Heart left ventricle (tissue), 16 donors: ENCODE measurements at regions not wholly inside any gene's neighbourhood (a gene's known extent, or its start where the extent isn't known, plus 50 kb on each side); places are given as distances from the start of the nearest gene placed in this dataset.

ENCODE experiments used
- ATAC-seq, 4 donors: fragments of 200-7000 bp; cut with Tn5 transposase; one replicate each; pipeline ENCODE4 v1.9.1; 2020 to 2022; ENCODE audit warnings: moderate library complexity in 4 of 4, mild to moderate bottlenecking in 3 of 4, moderate number of reproducible peaks in 1 of 4
- DNase-seq, 5 donors: peaks; one replicate each; pipeline ENCODE4 v3.0.0-alpha.2; 2020
- H3K27ac ChIP-seq, 12 donors: fragments of 200-600 bp; sonication (generic) in 4 of 12; one replicate each; pipeline versions ENCODE4 v1.5.0 to v1.8.0; 2016 to 2022; ENCODE audit warnings: mild to moderate bottlenecking in 2 of 12
- H3K27me3 ChIP-seq, 9 donors: fragments of 200-600 bp; sonication (generic) in 2 of 9; one replicate each; pipeline versions ENCODE4 v1.5.1 to v1.8.0; 2016 to 2022; ENCODE audit warnings: mild to moderate bottlenecking in 3 of 9
- H3K36me3 ChIP-seq, 9 donors: fragments of 200-600 bp; sonication (generic) in 2 of 9; one replicate each; pipeline versions ENCODE4 v1.5.0 to v1.8.0; 2018 to 2022; ENCODE audit warnings: mild to moderate bottlenecking in 2 of 9
- H3K4me1 ChIP-seq, 12 donors: fragments of 200-600 bp; sonication (generic) in 4 of 12; one replicate each; pipeline versions ENCODE4 v1.5.0 to v1.8.0; 2016 to 2022; ENCODE audit warnings: mild to moderate bottlenecking in 3 of 12
- H3K4me3 ChIP-seq, 12 donors: fragments of 200-600 bp; sonication (generic) in 4 of 12; one replicate each; pipeline versions ENCODE4 v1.5.0 to v1.8.0; 2017 to 2022; ENCODE audit warnings: mild to moderate bottlenecking in 9 of 12, moderate library complexity in 4 of 12
- H3K9me3 ChIP-seq, 12 donors: fragments of 200-600 bp; sonication (generic) in 4 of 12; one replicate each; pipeline versions ENCODE4 v1.5.0 to v1.8.0; 2016 to 2022; ENCODE audit warnings: mild to moderate bottlenecking in 1 of 12
- CTCF ChIP-seq, 12 donors: fragments of 200-600 bp; sonication (generic) in 4 of 12; IDR thresholded peaks; one replicate each; pipeline versions ENCODE4 v1.5.0 to v1.8.0; 2018 to 2022; ENCODE audit warnings: antibody characterized with exemption in 12 of 12, mild to moderate bottlenecking in 5 of 12
- POLR2A ChIP-seq, 2 donors: fragments of 450-650 bp; IDR thresholded peaks; one replicate each; pipeline ENCODE4 v1.6.1; 2017; ENCODE audit warnings: antibody characterized with exemption in 2 of 2, mild to moderate bottlenecking in 2 of 2, moderate library complexity in 2 of 2
- WGBS, 4 donors: extraction: QIAGEN DNeasy Blood & Tissue Kit in 2 of 4; methylation state at CpG; one replicate each; pipeline versions ENCODE4 v1.1.5 to v1.1.7; 2013 to 2018; 5-methylcytosine and 5-hydroxymethylcytosine counted together
- intact Hi-C, 10 donors: fragments of 100-400 bp; cut with DNase I; formaldehyde crosslinking; loops; one replicate each; pipeline versions ENCODE4 v1.11.1 to v1.14.2; 2022
- donor health status: ischemic (EF 13 %, LVEDD 7.1; RV severe dilation, severe dysfunction).
- donor health status: healthy with polysubstance abuse.
- donor health status: DM: no; HTN: yes; CAD: no.
- donor health status: DM: no; HTN: no; CAD: no.
- donor health status: ischemic (EF 25% LVEDD 6.9; RV normal size, moderate dysfunction).
- donor health status: ischemic (EF 25% LVEDD 5.7; RV mildly dilated, moderate dysfunction).
- donor health status: healthy.
- donor health status: DM: yes; HTN: yes; CAD: no.
- donor health status: ischemic (EF 35%, LVEDD 5.7; RV mildly dilated, moderate dysfunction).
- donor health status: nonischemic (EF 11% LVEDD 7.7; RV severe dilation, severe dysfunction).
- donor health status: DM: yes; HTN: yes; CAD: no.
- donor health status: PGD.
- donor health status: ischemic (EF 29% LVEDD 5.4; RV normal size, mild dysfunction).
- donor health status: nonischemic (EF 23%, LVEDD 6.1; RV moderate dilation, normal function).

- intact Hi-C loops = no loop called here
- H3K27me3 ChIP-seq = no peaks in the 10 kb centered on the region
- WGBS, 4 donors = 90 to 94% (median 92%) methylated on average over 2 of the region's 2 CpGs
- H3K36me3 ChIP-seq = no peaks in the 10 kb centered on the region
- ATAC-seq (no peak), DNase-seq (no peak)
- no peak overlapping the region for H3K27ac ChIP-seq
- peaks cover 0 to 20% (median 0%) of the 10 kb centered on the region in 12 donors for H3K4me1 ChIP-seq
- H3K9me3 ChIP-seq = no peaks in the 10 kb centered on the region
- TF ChIP-seq CTCF (IDR thresholded peaks at IDR 0.05) = no peak
- no peak for TF ChIP-seq POLR2A (IDR thresholded peaks at IDR 0.05)
- no peak overlapping the region for H3K4me3 ChIP-seq
Measured at GRCh38 chr3:102031834-102032233, 182.5 kb downstream of the NFKBIZ start.

- no peaks in the 10 kb centered on the region for H3K36me3 ChIP-seq
- no peaks in the 10 kb centered on the region for H3K27me3 ChIP-seq
- no peak for TF ChIP-seq POLR2A (IDR thresholded peaks at IDR 0.05)
- no peak for TF ChIP-seq CTCF (IDR thresholded peaks at IDR 0.05)
- ATAC-seq (no peak), DNase-seq (no peak)
- intact Hi-C loops = no loop called here
- no peaks in the 10 kb centered on the region for H3K9me3 ChIP-seq
- 75 to 83% (median 79%) methylated on average over 2 of the region's 2 CpGs for WGBS, 4 donors
- no peak overlapping the region for H3K4me3 ChIP-seq
- no peak overlapping the region for H3K27ac ChIP-seq
- peaks cover 0 to 15% (median 0%) of the 10 kb centered on the region in 12 donors for H3K4me1 ChIP-seq
Measured at GRCh38 chr3:102032491-102033383, 183.4 kb downstream of the NFKBIZ start.

GRCh38 chr3:102034639-102035451 is 185.5 kb downstream of the NFKBIZ start:
- TF ChIP-seq POLR2A (IDR thresholded peaks at IDR 0.05) = no peak
- TF ChIP-seq CTCF (IDR thresholded peaks at IDR 0.05) = no peak
- H3K4me1 ChIP-seq = peaks cover 0 to 23% (median 0%) of the 10 kb centered on the region in 12 donors
- intact Hi-C loops = no loop called here
- ATAC-seq (no peak), DNase-seq (no peak)
- H3K36me3 ChIP-seq = no peaks in the 10 kb centered on the region
- H3K9me3 ChIP-seq = peaks cover 0 to 7% (median 0%) of the 10 kb centered on the region in 12 donors
- H3K27me3 ChIP-seq = no peaks in the 10 kb centered on the region
- WGBS, 4 donors = 80 to 91% (median 85%) methylated on average over 3 of the region's 3 CpGs
- H3K27ac ChIP-seq = no peak overlapping the region
- H3K4me3 ChIP-seq = no peak overlapping the region

- intact Hi-C loops = no loop called here
- peaks cover 0 to 8% (median 0%) of the 10 kb centered on the region in 12 donors for H3K9me3 ChIP-seq
- H3K4me3 ChIP-seq = no peak overlapping the region
- no peaks in the 10 kb centered on the region for H3K27me3 ChIP-seq
- no peak for ATAC-seq
- DNase-seq = no peak
- TF ChIP-seq POLR2A (IDR thresholded peaks at IDR 0.05) = no peak
- no peak for TF ChIP-seq CTCF (IDR thresholded peaks at IDR 0.05)
- whole genome bisulfite sequencing, 4 donors = 88 to 97% (median 92%) methylated on average over 2 of the region's 2 CpGs
- H3K27ac ChIP-seq = no peak overlapping the region
- peaks cover 0 to 11% (median 0%) of the 10 kb centered on the region in 12 donors for H3K4me1 ChIP-seq
- H3K36me3 ChIP-seq = no peaks in the 10 kb centered on the region
Measured at GRCh38 chr3:102036017-102036416, 186.7 kb downstream of the NFKBIZ start.
